ENCODE measurements at regions not wholly inside any gene's neighbourhood (a gene's known extent, or its start where the extent isn't known, plus 50 kb on each side); places are given as distances from the start of the nearest gene placed in this dataset.

DNA sequence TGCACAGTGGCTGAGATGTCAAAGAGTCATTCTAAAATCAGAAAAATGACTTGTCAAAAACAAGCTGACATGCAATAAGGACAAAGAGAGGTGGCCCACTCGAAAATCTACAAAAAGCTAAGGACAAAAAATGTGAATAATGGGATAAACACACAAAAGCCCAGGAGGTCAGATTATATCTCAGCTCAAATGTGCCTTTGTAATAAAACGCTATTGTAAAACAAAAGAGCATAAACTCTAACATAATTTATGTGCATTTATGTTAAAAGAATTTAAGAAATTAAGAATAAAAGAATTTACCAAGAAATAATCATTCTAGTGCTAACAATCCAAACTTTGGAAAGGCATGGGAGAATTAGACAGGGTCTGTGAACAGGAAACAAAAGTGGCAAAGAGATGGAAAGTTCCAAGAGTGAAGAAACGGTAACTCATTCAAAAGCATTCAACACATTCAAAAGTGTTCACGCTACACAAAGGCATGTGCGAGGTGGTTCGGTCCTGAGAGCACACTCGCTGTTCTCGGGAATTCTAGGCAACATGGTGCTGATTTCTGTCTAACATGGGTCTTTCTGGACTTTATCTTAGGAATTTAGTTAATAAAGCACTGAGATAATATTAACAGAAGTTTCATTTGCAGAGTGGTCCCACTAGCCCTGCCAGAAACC lies 197.7 kb downstream of the KATNAL1 start:
- DNase-seq (no peak), ATAC-seq (ENCODE audit: low read depth in 2 of 2) (no peak)
- Mint-ChIP-seq H3K4me1 (peaks cover 7 to 20% (median 10%) of the 10 kb centered on the region in 3 donors), H3K27me3 (peaks cover 0 to 6% (median 0%) of the 10 kb centered on the region in 3 donors), H3K9me3 (no peaks in the 10 kb centered on the region), H3K4me3 (no peak overlapping the region), H3K27ac (peak overlapping the region in 1 of 6 donors; percentile 47), H3K36me3 (no peaks in the 10 kb centered on the region)

DNA sequence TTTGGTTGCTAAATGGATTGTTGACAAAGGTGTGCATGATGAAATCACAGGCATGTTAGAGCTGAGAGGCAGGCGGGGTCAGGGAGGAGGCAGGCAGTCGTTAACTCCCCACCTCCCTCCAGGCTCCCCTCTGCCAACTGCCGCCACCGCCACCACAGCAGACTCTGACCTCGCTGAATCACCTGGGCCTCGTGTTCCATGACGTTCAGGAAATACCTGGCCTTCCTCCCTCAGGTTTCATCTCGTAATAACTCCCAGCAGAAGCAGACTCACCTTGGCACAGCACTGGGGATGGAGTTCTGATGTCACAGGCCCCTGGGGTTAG lies 198.5 kb downstream of the KATNAL1 start:
- Mint-ChIP-seq H3K4me3 (no peak overlapping the region), H3K4me1 (peaks cover 7 to 14% (median 10%) of the 10 kb centered on the region in 3 donors), H3K27ac (no peak overlapping the region), H3K9me3 (no peaks in the 10 kb centered on the region), H3K36me3 (no peaks in the 10 kb centered on the region), H3K27me3 (peaks cover 0 to 6% (median 0%) of the 10 kb centered on the region in 3 donors)
- DNase-seq = no peak
- ATAC-seq (ENCODE audit: low read depth in 2 of 2) = no peak

DNA sequence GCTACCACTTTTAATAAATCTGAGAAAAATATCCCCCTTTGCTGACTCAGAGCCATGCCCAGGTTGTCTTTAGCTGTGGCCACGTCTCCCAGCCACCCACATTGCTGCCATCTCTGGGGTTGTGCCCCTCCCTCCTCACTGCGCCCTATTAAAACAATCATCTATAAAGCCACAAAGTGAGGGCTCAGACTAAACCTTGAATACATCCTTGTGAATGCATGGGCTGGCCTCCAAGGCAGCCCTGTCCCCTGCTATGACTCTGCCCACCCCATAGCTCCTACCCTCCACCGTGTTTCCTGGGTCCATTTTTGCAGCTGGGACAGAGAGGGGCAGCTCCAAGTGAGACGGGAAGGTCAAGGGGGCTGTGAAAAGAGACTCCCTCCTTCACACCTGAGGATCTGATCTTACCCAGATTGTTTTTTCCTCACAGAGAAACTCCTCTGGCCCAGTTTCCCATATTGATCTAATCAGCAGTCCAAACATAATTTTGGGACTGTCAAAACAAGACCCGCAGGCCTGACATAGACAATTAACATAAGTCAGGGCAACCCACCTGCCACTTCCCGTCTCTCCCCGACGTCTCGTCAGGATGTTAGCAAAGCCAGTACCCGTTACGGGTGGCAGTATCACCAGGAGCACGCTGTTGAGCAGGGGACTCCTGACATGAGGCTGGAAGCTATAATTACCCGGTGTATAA lies 199.0 kb downstream of the KATNAL1 start:
- H3K4me3 Mint-ChIP-seq = no peak overlapping the region
- ATAC-seq (ENCODE audit: low read depth in 2 of 2) (no peak), DNase-seq (no peak)
- H3K27ac Mint-ChIP-seq = no peak overlapping the region
- H3K36me3 Mint-ChIP-seq = no peaks in the 10 kb centered on the region
- peaks cover 0 to 6% (median 0%) of the 10 kb centered on the region in 3 donors for H3K27me3 Mint-ChIP-seq
- no peaks in the 10 kb centered on the region for H3K9me3 Mint-ChIP-seq
- peaks cover 7 to 11% (median 10%) of the 10 kb centered on the region in 3 donors for H3K4me1 Mint-ChIP-seq

DNA sequence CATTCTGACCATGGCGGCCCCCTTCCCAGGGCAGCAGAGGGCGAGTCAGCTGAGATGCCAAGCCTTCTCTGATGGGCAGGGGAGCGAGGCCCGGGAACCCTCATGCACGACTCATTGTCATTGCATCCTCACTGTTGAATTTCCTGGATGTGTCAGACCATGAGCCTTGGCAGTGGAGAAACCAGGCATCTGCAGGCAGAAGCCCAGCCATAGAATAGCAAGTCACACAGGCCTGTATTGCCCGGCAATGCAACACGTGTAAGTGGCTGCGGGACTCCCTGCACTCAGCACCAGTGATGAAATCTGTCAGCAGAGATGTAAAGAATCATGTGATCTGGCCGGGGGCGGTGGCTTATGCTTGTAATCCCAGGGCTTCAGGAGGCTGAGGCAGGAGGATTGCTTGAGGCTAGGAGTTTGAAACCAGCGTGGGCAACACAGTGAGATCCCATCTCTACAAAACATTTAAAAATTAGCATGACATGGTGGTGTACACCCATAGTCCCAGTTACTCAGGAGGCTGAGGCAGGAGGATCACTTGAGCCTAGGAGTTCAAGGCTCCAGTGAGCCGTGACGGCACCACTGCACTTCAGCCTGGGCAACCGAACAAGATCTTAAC lies 199.7 kb downstream of the KATNAL1 start:
- peaks cover 2 to 5% (median 3%) of the 10 kb centered on the region in 3 donors for H3K4me1 Mint-ChIP-seq
- H3K9me3 Mint-ChIP-seq = no peaks in the 10 kb centered on the region
- H3K27me3 Mint-ChIP-seq = peaks cover under 1 to 6% (median 1%) of the 10 kb centered on the region in 3 donors
- ATAC-seq (ENCODE audit: low read depth in 2 of 2) (no peak), DNase-seq (no peak)
- no peak overlapping the region for H3K27ac Mint-ChIP-seq
- peak overlapping the region in 1 of 8 donors; percentile 6 for H3K4me3 Mint-ChIP-seq
- no peaks in the 10 kb centered on the region for H3K36me3 Mint-ChIP-seq

DNA sequence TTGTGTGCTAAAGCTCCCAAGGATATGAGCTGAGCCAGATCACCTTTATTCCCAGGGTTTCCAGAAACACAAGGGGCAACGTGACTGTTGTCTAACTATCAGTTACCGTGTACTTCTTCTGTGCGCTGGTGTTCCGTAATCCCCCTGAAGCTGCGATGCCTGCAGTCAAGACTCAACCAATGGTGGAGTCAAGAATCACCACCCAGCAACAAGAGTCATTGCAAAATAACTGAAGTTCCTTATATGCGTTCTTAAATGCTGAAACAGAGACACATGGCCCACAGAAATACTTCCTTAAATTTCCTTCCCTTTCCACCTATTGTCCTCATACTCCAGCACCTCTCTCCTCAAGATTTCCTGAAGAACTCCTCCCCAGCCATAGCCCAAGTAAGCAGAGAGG lies 200.2 kb downstream of the KATNAL1 start:
- no peaks in the 10 kb centered on the region for H3K36me3 Mint-ChIP-seq
- no peaks in the 10 kb centered on the region for H3K9me3 Mint-ChIP-seq
- H3K4me3 Mint-ChIP-seq = peak overlapping the region in 1 of 8 donors; percentile 6
- H3K4me1 Mint-ChIP-seq = peaks cover 0 to under 1% (median 0%) of the 10 kb centered on the region in 3 donors
- no peak overlapping the region for H3K27ac Mint-ChIP-seq
- DNase-seq (no peak), ATAC-seq (ENCODE audit: low read depth in 2 of 2) (no peak)
- H3K27me3 Mint-ChIP-seq = peaks cover 5 to 6% (median 6%) of the 10 kb centered on the region in 3 donors

DNA sequence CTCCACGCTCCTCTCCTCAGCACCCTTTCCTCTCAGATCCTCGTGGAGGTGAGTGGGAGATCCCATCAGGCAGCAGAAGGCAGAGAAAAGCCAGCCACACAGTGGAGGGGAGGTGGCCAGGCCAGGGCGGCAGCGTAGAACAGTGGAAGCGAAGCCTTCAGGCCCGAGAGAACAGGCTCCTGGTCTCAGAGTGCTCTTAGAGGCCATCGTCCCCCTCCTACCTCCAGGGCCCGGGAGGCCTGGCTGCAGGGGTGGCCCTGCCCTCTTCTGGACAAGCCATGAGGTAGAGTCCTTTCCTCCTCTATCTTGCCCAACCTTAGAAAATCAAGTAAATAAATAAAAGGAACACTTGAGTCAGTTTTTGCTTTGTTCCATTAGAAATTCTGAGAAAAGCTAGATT lies 202.0 kb downstream of the KATNAL1 start:
- Mint-ChIP-seq H3K27me3 (peaks cover 6 to 8% (median 7%) of the 10 kb centered on the region in 3 donors), H3K4me1 (no peaks in the 10 kb centered on the region), H3K4me3 (peak overlapping the region in 1 of 8 donors; percentile 77), H3K36me3 (no peaks in the 10 kb centered on the region), H3K27ac (no peak overlapping the region), H3K9me3 (no peaks in the 10 kb centered on the region)
- no peak for ATAC-seq (ENCODE audit: low read depth in 2 of 2)
- no peak for DNase-seq

DNA sequence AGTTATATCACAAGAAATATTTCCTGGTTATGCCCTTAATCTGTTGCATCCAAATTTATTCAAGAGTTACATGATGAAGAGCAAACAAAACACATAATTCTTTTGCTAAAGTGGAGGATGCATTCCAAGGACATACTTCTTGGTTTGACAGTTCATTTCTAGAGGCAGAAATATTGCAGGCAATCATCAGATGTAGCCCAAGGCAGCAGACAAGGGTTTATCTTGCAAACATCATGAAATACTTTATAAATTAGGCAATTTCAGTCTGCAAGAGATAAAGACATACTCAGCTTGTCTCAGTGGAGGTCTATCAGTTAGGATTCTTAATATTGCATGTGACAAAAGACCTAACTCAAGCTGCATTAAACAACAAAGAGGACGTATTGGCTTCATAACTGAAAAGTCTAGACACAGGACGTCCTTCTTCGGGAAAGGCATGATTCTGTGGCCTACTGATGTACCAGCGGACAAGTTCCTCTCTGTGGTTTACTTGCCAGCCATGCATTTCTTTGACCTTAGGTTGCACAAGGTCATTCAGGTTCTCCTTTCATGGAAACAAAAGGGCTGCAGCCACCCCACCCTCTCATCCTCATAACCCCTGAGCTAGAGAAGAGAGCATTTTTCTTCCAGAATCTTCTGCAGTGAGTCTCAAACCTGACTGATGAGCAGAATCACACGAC lies 204.1 kb downstream of the KATNAL1 start:
- Mint-ChIP-seq H3K27ac (no peak overlapping the region), H3K36me3 (no peaks in the 10 kb centered on the region), H3K4me3 (no peak overlapping the region), H3K9me3 (no peaks in the 10 kb centered on the region), H3K4me1 (no peaks in the 10 kb centered on the region), H3K27me3 (peaks cover 6 to 8% (median 7%) of the 10 kb centered on the region in 3 donors)
- no peak for DNase-seq
- ATAC-seq (ENCODE audit: low read depth in 2 of 2) = no peak

DNA sequence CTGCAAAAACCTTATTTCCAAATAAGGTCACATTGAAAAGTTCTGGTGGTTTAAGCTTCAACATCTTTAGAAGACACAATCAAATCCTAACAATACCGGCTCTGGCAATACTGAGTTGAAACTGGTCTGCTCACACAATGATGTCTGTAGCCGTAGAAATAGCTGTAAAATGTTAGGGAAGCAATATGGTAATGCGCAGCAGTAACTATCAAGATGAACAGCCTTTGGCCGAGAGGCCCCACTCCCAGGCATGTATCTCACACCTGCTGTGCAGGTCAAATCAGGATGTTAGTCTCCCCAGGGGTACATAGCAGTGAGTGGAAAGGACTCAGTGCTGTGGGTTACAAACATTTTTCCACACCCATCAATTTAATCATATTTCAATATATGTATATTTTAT lies 207.1 kb downstream of the KATNAL1 start:
- no peak for ATAC-seq (ENCODE audit: low read depth in 2 of 2)
- Mint-ChIP-seq H3K4me3 (no peak overlapping the region), H3K4me1 (no peaks in the 10 kb centered on the region), H3K27ac (peak overlapping the region in 1 of 6 donors; percentile 38), H3K36me3 (no peaks in the 10 kb centered on the region), H3K9me3 (no peaks in the 10 kb centered on the region), H3K27me3 (peaks cover 6 to 8% (median 7%) of the 10 kb centered on the region in 3 donors)
- no peak for DNase-seq

DNA sequence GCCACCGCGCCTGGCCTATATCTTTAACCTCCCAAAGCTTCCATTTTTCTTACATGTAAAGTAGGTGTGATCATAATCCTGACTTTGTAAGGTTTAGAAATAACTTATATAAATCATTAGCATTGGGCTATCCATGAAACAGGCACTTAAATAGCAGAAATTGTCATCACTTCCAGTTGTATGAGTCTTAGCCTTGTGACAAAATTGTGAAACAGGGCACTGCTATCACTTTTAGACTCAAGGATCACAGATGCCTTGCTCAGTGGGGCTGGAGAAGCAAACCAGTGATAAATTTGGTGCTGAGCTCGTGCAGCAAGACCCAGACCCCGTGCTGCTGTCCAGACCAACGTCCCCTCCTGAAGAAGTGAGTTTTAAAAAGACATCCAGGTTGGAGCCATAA lies 209.7 kb downstream of the KATNAL1 start:
- H3K9me3 Mint-ChIP-seq = no peaks in the 10 kb centered on the region
- H3K27ac Mint-ChIP-seq = no peak overlapping the region
- DNase-seq (no peak), ATAC-seq (ENCODE audit: low read depth in 2 of 2) (no peak)
- H3K36me3 Mint-ChIP-seq = no peaks in the 10 kb centered on the region
- H3K4me3 Mint-ChIP-seq = no peak overlapping the region
- H3K27me3 Mint-ChIP-seq = peaks cover 4 to 8% (median 7%) of the 10 kb centered on the region in 3 donors
- no peaks in the 10 kb centered on the region for H3K4me1 Mint-ChIP-seq

DNA sequence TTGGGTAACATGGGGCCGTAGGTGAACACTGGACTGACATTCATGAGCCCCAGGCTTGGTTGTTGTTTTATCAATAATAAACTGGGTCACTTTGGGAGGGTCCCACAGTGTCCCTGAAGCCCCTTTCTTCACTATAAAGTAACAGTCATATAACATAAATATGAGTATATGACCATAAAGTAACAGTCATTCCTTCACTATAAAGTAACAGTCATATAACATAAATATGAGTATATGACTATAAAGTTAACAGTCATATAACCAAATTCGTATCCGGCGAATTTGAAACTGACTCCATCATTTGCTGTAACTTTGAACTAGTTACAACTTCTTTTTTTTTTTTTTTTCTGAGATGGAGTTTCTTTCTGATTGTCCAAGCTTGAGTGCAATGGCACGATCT lies 210.3 kb downstream of the KATNAL1 start:
- ATAC-seq (ENCODE audit: low read depth in 2 of 2) = no peak
- Mint-ChIP-seq H3K27me3 (peaks cover 1 to 4% (median 2%) of the 10 kb centered on the region in 3 donors), H3K9me3 (no peaks in the 10 kb centered on the region), H3K27ac (no peak overlapping the region), H3K36me3 (no peaks in the 10 kb centered on the region), H3K4me1 (no peaks in the 10 kb centered on the region), H3K4me3 (no peak overlapping the region)
- DNase-seq = no peak

DNA sequence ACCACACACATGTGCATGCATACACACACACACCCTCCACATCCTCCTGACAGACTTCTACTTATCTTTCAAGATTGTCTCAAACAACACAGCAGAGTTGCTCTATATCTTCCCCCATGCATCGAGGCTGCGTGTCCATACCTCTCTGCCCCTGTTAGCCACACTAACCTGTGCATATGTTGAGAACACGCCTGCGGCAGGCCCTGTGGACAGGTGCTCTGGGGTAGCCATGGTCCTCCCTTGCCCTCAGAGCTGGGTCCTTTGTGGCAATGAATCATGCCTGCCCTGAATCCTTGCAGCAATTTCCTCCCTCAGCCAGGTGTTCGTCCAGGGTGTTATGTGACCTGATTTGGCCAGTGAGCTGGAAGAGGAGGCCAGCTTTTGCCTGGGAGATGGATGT lies 213.3 kb downstream of the KATNAL1 start:
- DNase-seq = no peak
- no peaks in the 10 kb centered on the region for H3K4me1 Mint-ChIP-seq
- H3K36me3 Mint-ChIP-seq = no peaks in the 10 kb centered on the region
- ATAC-seq (ENCODE audit: low read depth in 2 of 2) = no peak
- H3K9me3 Mint-ChIP-seq = no peaks in the 10 kb centered on the region
- H3K4me3 Mint-ChIP-seq = no peak overlapping the region
- peaks cover 0 to 4% (median 0%) of the 10 kb centered on the region in 3 donors for H3K27me3 Mint-ChIP-seq
- peak overlapping the region in 2 of 6 donors; percentile 1 to 4 for H3K27ac Mint-ChIP-seq

DNA sequence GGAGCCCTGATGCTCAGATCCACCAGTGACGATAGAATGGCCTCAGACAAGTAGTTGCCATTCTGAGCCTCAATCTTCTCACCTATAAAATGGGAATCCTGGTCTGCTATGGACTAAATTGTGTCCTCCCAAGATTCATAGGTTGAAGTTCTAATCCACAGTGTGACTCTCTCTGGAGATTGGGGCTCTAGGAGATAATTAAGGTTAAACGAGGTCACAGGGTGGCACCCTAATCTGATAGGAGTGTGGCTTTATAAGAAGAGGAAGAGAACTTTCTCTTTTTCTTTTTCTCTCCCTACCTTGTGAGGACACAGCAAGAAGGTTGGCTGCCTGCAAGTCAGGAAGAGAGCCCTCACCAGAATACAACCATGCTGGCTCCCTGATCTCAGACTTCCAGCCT lies 214.1 kb downstream of the KATNAL1 start:
- H3K27me3 Mint-ChIP-seq = peaks cover 0 to 4% (median 0%) of the 10 kb centered on the region in 3 donors
- H3K36me3 Mint-ChIP-seq = no peaks in the 10 kb centered on the region
- H3K27ac Mint-ChIP-seq = no peak overlapping the region
- no peak for DNase-seq
- no peak for ATAC-seq (ENCODE audit: low read depth in 2 of 2)
- peaks cover 0 to under 1% (median 0%) of the 10 kb centered on the region in 7 donors for H3K9me3 Mint-ChIP-seq
- no peak overlapping the region for H3K4me3 Mint-ChIP-seq
- peaks cover 2 to 3% (median 3%) of the 10 kb centered on the region in 3 donors for H3K4me1 Mint-ChIP-seq

DNA sequence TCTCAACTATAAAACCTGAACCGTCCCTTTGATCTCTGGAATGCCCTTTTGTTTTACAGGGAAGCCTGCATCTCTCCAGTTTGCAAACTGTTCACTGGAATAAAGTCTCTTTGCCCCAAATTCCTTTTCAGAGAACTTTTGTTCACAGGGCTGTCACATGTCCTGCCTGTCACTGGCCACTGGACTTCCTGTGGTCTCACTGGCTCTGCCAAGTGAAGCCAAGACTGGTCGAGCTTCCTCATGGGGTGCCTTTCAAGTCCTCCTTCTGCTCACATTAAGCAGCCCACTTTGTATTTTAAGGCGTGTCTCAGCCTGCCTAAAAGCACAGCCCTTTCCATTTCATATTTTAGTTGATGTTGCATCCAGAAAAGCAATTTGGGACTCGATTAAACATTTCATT lies 215.7 kb downstream of the KATNAL1 start:
- Mint-ChIP-seq H3K4me3 (no peak overlapping the region), H3K36me3 (no peaks in the 10 kb centered on the region), H3K9me3 (peaks cover 0 to 2% (median 0%) of the 10 kb centered on the region in 7 donors), H3K4me1 (peaks cover 3 to 5% (median 4%) of the 10 kb centered on the region in 3 donors), H3K27me3 (peaks cover 0 to 4% (median 0%) of the 10 kb centered on the region in 3 donors), H3K27ac (no peak overlapping the region)
- DNase-seq (no peak), ATAC-seq (ENCODE audit: low read depth in 2 of 2) (no peak)

All from naive B cell (primary cell).